Hematopoietic multipotent progenitor cell treated with erythropoietin and hydrocortisone succinate and interleukin-3 and kit ligand, for 4 days (in vitro differentiated cells): ENCODE measurements at regions not wholly inside any gene's neighbourhood (a gene's known extent, or its start where the extent isn't known, plus 50 kb on each side); places are given as distances from the start of the nearest gene placed in this dataset.
"Not testable (repeated sequence)": the region's sequence is repeated elsewhere in the genome, so short reads cannot be mapped to it uniquely, and the experiment has no call there.

Experiments
- DNase-seq: peaks from one replicate; pipeline ENCODE4 v3.0.0-alpha.2; 2015

DNA sequence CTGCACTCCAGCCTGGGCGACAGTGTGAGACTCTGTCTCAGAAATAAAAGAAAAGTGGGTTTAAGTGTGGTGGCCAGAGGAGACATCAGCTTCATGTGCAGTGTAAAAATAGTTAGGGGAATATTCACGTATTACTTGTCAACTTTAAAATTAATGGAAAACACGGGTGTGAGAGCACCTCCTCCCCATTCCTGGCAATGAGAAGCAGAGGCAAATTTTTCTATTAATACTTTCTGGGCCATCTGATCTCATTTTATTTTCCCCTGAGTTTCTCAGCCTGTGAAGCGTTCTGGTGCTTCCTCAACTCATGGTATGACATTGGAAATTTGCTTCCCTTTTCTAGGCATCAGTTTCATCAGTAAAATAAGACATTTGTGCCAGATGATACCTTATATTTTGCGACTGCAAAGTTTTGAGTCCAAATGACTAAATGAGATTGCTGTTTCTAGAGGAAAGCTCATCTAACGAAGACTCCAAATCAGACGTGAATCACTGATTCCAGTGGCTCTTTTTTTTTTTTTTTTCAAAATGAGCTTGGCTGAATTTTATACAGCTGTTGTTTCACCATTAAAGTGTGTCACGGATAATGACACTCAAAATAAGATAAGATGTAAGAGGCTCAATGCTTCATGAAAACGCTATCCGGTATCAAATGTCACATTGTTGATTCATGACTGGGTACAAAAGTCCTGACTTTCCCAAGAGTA, 104.6 kb downstream of the MSX2 start:
- DNase-seq, result no peak

DNA sequence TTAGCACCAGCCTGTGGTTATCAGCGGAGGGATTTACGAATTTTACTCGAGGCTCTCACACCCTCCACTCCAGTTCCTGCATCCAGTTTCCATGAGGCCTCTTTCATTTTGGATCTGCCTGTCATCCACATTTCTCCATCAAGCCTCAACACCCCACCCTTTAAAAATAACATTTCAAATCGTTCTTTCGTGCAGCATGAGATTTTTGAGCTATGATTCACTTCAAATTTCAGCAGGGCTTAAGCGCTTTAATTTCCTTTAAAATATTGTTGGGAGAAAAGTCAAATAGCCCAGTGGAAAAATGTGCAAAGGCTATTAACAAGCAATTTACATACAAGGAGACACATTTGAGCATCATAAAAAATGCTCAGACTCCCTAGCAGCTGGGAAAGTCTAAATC, 103.2 kb downstream of the MSX2 start:
- no peak for DNase-seq

DNA sequence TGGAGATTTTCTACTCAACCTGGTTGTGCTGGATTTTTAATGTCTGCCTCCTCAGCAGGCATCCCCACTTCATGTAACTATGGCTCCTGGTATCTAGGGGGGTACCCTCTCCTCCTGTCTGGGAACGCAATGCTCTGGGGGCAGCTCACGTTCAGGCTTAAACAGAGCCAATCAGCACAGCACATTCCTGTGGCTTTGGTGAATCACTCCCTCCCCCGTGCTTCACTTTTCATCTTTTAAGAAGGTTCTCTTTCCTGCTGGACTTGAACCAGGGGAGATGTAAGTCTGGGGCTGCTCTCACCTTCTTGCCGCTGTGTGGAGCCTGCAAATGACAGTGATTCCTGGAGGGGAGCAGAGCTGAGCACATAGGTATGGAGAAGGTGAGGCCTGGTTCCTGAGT, 101.2 kb downstream of the MSX2 start:
- DNase-seq, result no peak

DNA sequence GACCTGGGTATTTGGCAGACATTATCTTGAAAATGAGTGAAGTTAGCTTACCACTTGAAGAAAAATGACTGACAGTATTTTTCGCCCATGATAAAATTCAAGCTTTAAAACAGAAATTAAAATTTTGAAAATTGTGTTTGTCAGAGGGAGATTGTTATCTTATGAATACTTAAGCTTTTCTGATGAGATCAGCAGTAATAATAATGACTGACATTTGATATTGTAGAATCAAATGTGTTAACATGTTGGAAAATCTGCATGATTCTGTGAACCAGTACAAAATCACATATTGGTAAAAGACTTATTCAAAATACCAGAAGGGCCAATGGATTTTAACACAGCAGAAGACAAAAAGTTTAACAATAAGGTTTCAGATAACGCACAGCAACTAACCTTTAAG, 94.0 kb downstream of the MSX2 start:
- no peak for DNase-seq

DNA sequence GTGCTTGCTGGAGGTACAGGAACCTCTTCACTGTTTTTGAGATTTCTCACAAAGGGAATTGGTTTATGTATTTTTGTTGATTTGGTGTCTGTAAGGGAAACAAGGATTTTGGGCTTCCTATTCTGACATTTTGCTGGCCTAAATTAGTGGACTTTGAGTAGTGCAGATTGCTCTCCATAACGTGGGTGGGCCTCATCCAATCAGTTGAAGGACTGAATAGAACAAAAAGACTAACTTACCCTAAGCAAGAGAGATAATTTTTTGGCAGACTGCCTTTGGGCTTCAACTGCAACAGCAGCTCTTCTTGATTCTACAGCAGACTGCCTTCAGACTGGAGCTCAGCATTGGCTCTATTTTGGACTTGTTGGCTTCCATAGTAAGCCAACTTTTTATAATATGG, 93.2 kb downstream of the MSX2 start:
- DNase-seq, result no peak

DNA sequence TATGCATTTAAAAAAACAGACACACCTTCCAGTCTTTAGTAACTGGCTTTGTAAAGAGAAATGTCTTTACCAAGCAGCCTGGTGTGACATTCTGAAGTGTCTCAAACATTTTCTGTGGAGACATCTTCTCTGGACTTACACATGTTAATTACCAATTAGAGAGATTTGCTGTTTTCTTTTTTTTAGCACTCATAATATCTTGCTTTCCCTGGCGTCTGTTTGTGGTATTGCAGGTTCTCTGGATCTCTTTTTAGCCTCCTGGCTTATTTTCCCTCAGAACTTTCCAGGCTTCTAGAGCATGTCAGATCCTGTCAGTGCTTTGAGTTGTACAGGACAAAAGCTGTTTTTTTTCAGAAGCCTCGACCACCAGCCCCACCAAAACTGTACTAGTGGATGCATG, 92.5 kb downstream of the MSX2 start:
- DNase-seq, result peak; percentile 9

DNA sequence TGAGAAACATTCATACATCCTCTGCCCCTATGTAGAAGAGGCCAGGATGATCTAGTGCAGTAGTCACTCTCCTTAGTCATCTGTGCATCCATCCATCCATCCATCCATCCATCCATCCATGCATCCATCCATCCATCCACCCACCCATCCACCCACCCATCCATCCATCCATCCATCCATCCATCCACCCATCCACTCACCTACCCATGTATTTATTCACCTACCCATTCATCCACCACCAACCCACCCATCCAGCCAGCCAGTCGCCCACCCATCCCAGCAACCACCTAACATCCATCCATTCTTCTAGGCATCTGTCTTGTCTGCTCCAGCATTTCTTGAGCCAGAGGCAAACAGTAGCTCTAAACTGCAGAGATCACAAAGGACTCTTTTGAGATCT, 87.1 kb downstream of the MSX2 start:
- DNase-seq, result no peak

DNA sequence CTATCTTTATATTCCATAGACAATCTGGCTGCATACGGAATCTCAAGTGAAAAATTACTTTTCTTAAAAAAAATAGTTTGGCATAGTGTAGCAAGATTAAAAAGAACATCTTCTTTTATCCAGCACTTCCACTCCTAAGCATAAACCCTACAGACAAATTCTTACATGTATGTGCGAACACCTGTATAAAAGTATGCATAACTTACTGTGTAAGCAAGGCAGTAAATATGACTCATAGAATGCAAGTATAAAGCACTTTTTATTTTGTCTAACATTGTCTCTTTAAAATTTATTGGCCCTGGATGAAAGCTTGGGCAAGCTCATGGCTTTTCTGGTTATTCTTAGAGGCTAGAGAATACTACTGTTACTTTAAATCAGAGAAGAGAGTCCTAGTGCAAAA, 86.4 kb downstream of the MSX2 start:
- DNase-seq, result no peak

DNA sequence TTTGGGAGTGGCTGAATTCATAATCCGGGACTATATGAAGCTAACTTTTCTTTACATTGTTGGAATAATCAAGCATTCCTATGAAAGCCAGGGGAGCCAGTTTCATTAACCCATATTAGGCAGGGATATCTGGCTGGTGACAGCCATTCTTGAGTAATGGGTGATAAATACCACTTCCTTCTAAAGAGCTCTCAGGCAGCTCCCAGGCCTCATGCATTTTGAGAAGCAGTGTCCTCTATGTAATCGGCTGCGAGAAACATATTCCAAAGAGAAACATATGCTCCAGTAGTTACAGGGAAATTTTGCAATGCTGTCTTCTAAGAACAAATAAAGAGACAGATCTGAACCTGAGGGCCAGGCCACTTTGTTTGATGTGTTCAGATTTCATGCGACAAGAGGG, 83.1 kb downstream of the MSX2 start:
- no peak for DNase-seq

DNA sequence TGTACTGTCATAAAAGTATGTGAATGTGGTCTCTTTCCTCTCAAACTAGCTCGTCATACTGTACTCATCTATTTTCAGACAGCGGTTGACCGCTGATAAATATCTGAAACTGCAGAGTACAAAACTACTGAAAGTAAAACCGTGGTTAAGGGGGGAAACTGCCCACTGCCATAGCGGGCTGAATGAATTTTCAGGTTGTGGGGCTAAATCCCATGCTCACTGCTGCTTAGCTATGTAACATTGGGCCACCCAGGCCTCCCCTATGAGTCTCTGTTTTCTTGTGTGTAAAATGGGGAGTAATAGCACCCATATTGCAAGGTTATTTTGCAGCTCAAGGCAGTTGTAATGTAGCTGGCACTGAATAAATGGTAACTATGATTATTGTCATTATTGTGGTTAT, 82.3 kb downstream of the MSX2 start:
- DNase-seq, result peak; percentile 20

DNA sequence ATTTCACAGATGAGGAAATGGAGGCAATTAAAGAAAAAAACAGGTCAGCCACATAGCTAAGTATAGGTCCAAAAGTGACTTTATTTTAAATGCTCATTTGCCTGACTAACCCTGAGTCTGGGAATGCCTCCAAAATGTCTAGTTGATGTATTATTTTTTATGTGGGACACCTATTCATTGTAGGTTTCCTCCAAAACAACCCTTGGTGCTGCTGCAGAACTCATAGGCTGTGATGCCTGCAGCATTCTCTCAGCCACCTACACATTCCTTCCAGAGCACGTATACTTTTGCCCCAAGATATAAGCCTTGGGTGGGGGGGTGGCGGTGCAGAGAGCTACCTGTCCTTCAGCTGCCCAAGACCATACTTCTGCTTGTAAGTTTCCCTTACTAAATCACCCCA, 77.4 kb downstream of the MSX2 start:
- no peak for DNase-seq

DNA sequence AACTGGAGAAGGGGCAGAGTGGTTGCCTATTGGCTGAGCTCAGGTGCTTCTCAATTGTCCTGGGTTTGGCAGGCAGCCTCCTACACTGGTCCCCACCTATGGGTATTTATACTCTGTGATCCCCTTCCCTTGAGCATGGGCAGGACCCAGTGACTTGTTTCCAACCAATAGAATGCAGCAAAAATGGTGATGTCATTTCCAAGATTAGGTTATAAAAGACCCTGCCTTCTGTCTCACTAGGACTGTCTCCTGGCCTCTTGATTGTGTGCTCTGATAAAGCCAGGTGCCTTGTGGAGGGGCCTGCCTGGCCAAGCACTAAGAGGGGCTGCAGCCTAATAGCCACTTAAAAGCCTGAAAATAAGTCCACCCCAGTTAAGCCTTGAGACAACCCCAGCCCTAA, 76.1 kb downstream of the MSX2 start:
- DNase-seq, result no peak

DNA sequence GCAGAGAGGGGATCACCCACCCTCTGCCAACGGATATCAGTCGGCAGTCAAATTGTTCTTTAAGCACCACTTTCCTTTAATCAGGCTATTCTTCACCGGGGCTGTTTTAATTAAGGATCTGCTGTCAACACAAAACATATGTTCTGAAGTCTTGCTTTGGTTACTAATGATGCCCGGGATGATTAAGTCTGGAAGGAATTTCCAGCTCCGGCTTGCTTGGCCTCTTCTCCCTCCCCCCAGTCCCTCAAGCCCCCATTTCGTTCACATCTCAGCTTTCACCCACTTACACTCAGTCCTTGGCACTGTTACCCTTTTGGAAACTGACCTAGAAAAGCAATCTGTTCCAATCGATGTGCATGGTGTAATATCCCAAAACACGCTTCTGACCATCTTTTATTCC, 74.7 kb downstream of the MSX2 start:
- DNase-seq, result no peak

DNA sequence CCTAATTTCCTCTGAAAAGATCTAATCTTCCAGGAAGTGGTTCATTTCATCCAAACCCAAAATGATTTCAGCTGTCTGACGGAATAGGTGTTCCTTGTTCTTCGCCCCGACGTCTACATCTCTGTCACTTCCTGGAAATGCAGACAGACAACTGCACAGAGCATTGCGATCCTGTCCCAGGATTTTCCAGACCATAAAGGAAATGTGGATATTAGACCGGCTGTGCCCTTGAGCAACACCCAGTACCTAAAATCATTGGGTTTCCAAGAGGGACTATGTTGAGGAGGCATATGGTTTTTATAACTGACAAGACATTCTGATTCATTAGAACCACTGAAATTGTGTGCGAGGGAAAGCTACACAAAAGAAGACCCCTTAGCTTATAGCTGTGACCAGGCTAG, 74.2 kb downstream of the MSX2 start:
- no peak for DNase-seq

DNA sequence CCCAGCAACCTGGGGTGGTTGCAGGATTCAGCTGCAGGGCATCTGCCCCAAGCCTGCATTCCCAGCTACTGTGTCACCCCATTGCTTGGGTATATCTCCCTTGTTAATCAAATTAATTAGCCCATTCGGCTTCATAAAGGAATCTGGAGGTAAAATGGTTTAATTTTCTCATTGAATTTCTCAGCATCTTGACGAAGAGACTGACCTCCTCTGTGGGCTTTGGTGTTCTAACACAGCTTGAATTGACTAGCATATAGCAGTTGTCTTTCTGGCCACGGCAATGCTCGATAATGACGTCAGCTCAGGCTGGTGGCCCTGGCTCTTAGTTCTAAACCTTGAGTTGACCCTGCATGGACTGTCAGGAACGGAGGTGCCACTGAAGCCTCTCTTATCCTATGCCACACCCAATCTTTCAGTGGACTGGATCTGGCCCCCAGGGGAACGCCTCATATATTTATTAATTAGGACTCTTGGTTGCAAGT, 72.4 kb downstream of the MSX2 start:
- DNase-seq, result no peak

DNA sequence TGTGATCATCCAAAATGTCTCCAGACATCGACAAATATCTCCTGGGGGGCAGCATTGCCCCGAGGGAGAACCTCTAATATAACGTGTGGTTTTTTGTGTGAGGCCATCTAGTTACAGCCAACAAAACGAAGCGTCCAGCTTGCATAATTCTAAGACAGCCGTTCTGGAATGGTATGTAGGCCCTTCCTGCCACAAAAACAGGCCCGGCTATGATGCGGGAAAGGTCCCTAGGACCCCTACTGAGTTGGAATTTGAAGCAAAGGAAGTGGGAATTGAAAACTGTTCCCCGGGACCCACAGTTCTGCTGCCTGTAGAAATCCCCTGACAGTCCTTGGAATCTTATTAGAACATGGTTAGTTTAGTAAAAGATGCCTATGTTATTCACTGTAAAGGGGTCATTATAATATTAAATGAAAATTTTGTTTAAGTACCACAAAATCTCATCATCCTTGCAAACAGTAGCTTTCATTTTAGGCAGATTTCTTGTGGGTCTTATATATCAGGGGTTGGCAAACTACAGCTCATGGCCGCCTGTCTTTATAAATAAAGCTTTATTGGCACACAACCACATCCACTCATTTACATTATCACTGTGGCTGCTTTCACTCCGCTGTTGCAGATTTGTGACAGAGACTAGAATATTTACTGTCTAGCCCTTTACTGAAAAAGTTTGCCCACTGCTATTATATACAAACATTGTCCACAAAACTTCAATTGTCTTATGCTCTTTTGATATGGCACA, 70.7 kb downstream of the MSX2 start:
- no peak for DNase-seq

DNA sequence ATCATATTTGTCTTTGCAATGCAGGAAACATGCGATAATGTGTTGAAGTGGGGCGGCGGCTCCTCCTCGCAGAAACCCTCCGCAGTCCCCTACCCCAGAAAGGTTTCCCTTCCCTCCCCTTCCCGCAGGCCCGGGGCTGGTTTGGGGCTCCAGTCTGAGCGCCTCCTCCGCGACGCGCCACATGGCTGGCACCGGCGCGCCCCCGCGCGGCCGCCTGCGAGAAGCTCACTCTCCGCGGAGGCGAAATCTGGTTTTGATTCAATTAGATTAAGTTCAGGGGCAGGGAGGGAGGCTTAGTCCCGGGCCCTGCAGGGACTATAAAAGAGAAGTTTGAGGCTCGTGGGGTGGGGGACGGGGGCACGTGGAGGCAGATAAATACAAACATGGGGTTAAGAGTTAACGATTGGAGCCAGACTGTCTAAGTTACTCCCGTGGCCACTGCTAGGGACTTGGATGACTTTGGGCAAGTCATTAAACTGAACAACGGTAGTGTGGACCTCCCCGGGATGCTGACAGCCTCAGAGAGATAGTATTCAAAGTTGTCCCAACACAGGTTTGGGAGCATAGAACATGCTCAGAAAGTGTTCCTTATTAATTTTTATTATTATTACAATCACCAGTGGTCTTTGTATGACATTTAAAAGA, 69.4 kb downstream of the MSX2 start:
- DNase-seq, result peak; percentile 66

DNA sequence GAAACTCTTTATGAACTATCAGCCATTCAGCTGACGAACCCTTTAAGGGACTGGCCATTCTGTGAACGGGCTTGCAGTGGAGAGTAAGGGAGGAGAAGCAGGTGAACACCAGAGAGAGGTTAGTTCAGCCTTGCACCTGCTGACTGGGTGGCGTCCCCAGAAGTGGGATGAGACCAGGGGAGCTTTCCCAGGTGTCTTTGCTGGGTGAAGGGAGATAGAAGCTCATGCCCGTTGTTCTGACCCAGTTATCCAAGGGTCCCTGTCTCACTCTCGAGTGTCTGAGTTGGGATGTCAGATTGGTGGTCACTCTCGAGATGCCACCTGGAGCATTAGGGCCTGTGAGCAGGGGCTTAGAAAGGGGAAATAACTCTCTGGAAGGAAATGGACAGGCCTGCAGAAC, 68.7 kb downstream of the MSX2 start:
- DNase-seq, result no peak

DNA sequence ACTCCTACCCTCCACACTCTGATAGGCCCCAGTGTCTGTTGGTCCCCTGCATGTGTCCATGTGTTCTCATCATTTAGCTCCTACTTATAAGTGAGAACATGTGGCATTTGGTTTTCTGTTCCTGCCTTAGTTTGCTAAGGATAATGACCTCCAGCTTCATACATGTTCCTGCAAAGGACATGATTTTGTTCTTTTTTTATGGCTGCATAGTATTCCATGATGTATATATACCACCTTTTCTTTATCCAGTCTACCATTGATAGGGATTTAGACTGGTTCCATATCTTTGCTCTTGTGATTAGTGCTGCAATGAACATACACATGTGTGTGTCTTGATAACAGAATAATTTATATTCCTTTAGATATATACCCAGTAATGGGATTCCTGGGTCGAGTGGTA, 67.9 kb downstream of the MSX2 start:
- DNase-seq, result not testable (repeated sequence)

DNA sequence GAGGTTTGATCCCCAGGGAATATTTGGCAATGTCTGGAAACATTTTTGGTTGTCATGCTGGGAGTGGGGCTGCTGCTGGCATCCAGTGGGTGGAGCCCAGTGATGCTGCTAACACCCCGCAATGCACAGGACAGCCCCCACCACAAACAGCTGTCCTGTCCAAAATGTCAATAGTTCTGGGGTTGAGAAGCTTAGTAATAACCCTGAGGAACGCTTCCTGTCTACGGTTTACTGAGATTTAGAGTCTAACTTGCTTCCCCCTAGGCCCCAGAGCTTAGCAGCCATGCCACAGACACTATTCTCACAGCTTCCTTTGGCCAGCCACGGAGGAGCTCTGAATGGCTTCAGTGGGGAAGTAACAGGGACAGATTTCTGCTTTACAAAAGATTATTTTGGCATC, 66.5 kb downstream of the MSX2 start:
- no peak for DNase-seq

DNA sequence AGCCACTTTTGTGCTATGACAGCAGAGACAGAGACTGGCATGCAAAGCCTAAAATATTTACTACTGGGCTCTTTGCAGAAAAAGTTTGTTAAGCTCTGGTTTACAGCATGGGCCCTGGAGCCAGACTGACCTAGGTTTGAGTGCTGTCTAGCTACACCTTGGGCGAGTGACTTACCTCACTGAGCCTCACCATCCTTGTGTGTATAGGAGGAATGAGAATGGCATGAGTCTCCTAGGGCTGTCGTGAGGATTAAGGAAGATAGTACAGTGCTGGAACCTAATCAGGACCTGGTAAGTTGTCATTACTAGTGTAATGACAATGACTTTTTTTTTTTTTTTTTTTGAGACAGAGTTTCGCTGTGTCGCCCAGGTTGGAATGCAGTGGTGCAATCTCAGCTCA, 65.2 kb downstream of the MSX2 start:
- DNase-seq, result no peak

DNA sequence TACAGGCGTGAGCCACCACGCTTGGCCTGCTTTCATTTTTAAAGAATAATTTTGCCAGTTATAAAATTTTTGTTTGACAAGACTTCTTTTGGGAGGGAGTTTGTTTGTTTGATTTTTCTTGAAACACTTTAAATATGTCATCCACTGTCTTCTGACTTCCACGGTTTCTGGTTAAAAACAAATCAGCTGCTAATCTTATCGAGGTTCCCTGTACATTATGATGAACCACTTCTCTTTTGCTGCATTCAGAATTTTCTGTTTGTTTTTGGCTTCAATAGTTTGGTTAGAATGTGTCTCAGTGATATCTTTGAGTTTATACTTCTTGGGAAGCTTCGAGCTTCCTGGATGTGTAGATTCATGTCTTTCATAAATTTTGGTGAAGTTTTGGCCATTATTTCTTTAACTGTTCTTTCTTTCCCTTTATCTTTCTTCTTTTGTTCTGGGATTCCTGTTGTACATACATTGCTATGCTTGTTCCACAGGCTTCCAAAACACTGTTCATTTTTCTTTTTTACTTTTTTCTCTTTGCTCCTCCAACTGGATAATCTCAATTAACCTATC, 60.8 kb downstream of the MSX2 start:
- DNase-seq, result no peak
